ENCODE measurements at regions not wholly inside any gene's neighbourhood (a gene's known extent, or its start where the extent isn't known, plus 50 kb on each side); places are given as distances from the start of the nearest gene placed in this dataset.

DNA sequence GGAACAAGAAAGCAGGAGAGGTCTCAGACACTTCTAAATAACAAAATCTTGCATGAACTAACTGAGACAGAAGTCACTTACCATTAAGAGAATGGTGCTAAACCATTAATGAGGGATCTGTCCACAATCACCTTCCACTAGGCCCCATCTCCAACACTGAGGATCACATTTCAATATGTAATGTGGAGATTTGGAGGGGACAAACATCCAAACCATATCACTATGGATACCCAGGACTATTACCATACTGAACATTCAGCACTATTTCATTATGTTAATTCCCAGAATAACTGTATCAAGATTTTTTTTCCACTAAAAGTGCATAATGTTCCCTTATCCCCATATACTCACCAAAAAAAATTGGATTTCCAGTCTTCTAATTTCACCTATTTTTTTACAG is 491.8 kb downstream of the LMO7 start:
- Histone ChIP-seq H3K9me3 (peaks cover 0 to 19% (median 7%) of the 10 kb centered on the region in 4 donors), H3K27ac (no peak overlapping the region), H3K27me3 (no peaks in the 10 kb centered on the region), H3K36me3 (peaks cover 0 to 5% (median 0%) of the 10 kb centered on the region in 3 donors), H3K4me1 (peaks cover 0 to 3% (median 0%) of the 10 kb centered on the region in 4 donors), H3K4me3 (no peak overlapping the region)
- DNase-seq (ENCODE audit: low spot score in 2 of 2): no peak
- TF ChIP-seq, protein P1, sequence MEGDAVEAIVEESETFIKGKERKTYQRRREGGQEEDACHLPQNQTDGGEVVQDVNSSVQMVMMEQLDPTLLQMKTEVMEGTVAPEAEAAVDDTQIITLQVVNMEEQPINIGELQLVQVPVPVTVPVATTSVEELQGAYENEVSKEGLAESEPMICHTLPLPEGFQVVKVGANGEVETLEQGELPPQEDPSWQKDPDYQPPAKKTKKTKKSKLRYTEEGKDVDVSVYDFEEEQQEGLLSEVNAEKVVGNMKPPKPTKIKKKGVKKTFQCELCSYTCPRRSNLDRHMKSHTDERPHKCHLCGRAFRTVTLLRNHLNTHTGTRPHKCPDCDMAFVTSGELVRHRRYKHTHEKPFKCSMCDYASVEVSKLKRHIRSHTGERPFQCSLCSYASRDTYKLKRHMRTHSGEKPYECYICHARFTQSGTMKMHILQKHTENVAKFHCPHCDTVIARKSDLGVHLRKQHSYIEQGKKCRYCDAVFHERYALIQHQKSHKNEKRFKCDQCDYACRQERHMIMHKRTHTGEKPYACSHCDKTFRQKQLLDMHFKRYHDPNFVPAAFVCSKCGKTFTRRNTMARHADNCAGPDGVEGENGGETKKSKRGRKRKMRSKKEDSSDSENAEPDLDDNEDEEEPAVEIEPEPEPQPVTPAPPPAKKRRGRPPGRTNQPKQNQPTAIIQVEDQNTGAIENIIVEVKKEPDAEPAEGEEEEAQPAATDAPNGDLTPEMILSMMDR (IDR thresholded peaks at IDR 0.05): no peak
- no peak for TF ChIP-seq POLR2A (IDR thresholded peaks at IDR 0.05)
- TF ChIP-seq EP300 (IDR thresholded peaks at IDR 0.05): no peak

DNA sequence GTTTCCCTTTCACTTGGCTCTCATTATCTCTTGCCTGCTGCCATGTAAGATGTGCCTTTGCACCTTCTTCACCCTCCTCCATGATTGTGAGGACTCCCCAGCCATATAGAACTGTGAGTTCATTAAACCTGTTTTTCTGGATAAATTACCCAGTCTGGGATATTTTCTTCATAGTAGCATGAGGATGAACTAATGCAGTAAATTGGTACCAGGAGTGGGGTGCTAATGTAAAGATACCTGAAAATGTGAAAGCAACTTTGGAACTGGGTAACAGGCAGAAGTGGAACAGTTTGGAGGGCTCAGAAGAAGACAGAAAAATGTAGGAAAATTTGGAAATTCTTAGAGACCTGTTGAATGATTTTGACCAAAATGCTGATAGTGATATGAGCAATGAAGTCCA is 487.4 kb downstream of the LMO7 start:
- no peak for DNase-seq (ENCODE audit: low spot score in 2 of 2)

DNA sequence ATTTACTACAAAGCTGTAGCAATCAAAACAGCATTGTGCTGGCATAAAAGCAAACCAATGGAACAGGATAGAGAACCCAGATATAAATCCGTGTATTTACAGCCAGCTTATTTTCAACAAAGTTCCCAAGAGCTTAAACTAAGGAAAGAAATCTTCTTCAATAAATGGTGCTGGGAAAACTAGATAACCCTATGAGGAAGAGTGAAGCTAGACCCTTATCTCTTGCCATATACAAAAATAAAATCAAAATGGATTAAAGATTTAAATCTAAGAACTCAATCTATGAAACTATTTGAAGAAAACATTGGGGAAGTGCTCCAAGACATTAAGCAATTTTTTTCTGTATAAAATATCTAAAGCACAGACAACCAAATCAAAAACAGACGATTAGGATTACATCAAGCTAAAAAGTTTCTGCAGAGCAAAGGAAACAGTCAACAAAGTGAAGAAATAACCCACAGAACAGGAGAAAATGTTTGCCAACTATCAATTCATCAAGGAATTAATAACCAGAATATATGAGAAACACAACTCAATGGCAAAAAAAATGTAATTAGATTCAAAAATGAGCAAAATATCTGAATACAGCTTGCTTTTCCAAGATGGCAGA is 480.7 kb downstream of the LMO7 start:
- 50% methylated on average over 2 of the region's 2 CpGs for WGBS, 2 donors
- H3K9me3 ChIP-seq: peaks cover 0 to 37% (median 0%) of the 10 kb centered on the region in 4 donors
- TF ChIP-seq, protein P1 (IDR thresholded peaks at IDR 0.05): no peak
- TF ChIP-seq EP300 (IDR thresholded peaks at IDR 0.05) (no peak), POLR2A (IDR thresholded peaks at IDR 0.05) (no peak)
- no peaks in the 10 kb centered on the region for H3K4me1 ChIP-seq
- no peak for DNase-seq (ENCODE audit: low spot score in 2 of 2)
- no peak overlapping the region for H3K4me3 ChIP-seq
- H3K27me3 ChIP-seq: no peaks in the 10 kb centered on the region
- no peaks in the 10 kb centered on the region for H3K36me3 ChIP-seq
- no peak overlapping the region for H3K27ac ChIP-seq

More for the DNA sequence above, 487.4 kb downstream of the LMO7 start:
- peaks cover 0 to 44% (median 7%) of the 10 kb centered on the region in 4 donors for H3K9me3 ChIP-seq
- H3K36me3 ChIP-seq: peaks cover 0 to 5% (median 0%) of the 10 kb centered on the region in 3 donors
- no peaks in the 10 kb centered on the region for H3K4me1 ChIP-seq
- TF ChIP-seq POLR2A (IDR thresholded peaks at IDR 0.05) (no peak), EP300 (IDR thresholded peaks at IDR 0.05) (no peak)
- TF ChIP-seq, protein P1 (IDR thresholded peaks at IDR 0.05): no peak
- no peak overlapping the region for H3K4me3 ChIP-seq
- H3K27ac ChIP-seq: no peak overlapping the region
- H3K27me3 ChIP-seq: no peaks in the 10 kb centered on the region

DNA sequence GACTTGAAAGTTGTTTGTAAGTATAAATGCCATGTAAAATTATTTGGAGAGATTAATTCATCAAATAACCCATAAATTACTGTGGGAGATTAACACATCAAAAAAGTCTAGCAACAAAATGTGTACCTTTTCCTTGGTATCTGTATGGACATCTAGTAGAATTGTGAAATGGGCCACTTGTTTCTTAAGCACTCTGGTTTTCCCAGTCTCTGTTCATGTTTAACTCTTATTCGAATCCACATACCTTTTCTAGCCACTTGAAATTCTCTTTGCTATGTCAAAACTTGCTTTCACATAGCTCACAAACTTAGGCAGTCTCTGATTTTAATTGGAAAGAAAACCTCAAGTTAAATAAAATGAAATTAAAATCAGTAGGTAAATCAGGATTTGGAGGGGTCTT is 470.6 kb downstream of the LMO7 start:
- no peak overlapping the region for H3K27ac ChIP-seq
- H3K9me3 ChIP-seq: no peaks in the 10 kb centered on the region
- 0% methylated on average over 1 of the region's 1 CpG for WGBS, 2 donors
- no peak for TF ChIP-seq POLR2A (IDR thresholded peaks at IDR 0.05)
- TF ChIP-seq, protein P1 (IDR thresholded peaks at IDR 0.05): no peak
- no peaks in the 10 kb centered on the region for H3K27me3 ChIP-seq
- DNase-seq (ENCODE audit: low spot score in 2 of 2): no peak
- H3K36me3 ChIP-seq: no peaks in the 10 kb centered on the region
- H3K4me3 ChIP-seq: no peak overlapping the region
- H3K4me1 ChIP-seq: no peaks in the 10 kb centered on the region

DNA sequence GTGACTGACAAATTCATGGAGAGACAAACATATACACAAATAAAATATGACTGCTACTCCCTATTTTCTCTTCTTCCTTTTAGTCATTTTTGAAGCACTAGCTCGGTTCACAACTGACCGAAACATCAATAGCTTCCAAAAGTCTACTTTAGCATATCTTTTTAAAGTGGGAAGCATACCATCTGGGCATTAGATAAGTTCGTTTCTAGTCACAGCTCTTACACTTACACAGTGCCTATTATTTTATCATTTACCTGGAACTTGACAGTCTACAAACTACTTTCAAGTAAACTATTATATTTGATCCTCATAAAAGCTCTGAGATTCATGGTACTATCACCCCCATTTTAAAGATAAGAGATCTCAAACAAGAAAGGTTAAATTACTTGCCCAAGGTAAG is 458.5 kb downstream of the LMO7 start:
- TF ChIP-seq, protein P1 (IDR thresholded peaks at IDR 0.05): no peak
- no peak for TF ChIP-seq POLR2A (IDR thresholded peaks at IDR 0.05)
- TF ChIP-seq EP300 (IDR thresholded peaks at IDR 0.05): no peak
- WGBS, 2 donors: 91 to 93% methylated on average over 3 of the region's 3 CpGs
- Histone ChIP-seq H3K4me3 (no peak overlapping the region), H3K9me3 (no peaks in the 10 kb centered on the region), H3K4me1 (no peaks in the 10 kb centered on the region), H3K36me3 (no peaks in the 10 kb centered on the region), H3K27ac (no peak overlapping the region), H3K27me3 (no peaks in the 10 kb centered on the region)
- no peak for DNase-seq (ENCODE audit: low spot score in 2 of 2)

Data from tibial nerve (tissue), 4 donors.